Central memory CD8-positive, alpha-beta T cell (primary cell): ENCODE measurements at regions not wholly inside any gene's neighbourhood (a gene's known extent, or its start where the extent isn't known, plus 50 kb on each side); places are given as distances from the start of the nearest gene placed in this dataset.

Experiments used
- ATAC-seq: fragments of 150-1000 bp; cut with Tn5 transposase; replicated peaks from 2 replicates; pipeline ENCODE4 v1.10.0; 2022; ENCODE audit warnings: mild to moderate bottlenecking, moderate FRiP score, moderate number of reproducible peaks; ENCODE audit not compliant: poor library complexity, severe bottlenecking; ENCODE audit errors: extremely low read depth
- DNase-seq, 2 donors: peaks; one replicate each; pipeline ENCODE4 v3.0.0; 2021; ENCODE audit warnings: low spot score in 2 of 2
- H3K27ac Mint-ChIP-seq: one replicate; pipeline ENCODE4 v1.8.0; 2022; ENCODE audit warnings: low read depth, mild to moderate bottlenecking, moderate library complexity, mixed read lengths
- H3K27me3 Mint-ChIP-seq: one replicate; pipeline ENCODE4 v1.8.0; 2022; ENCODE audit warnings: mixed read lengths
- H3K36me3 Mint-ChIP-seq: one replicate; pipeline ENCODE4 v1.8.0; 2022; ENCODE audit warnings: mild to moderate bottlenecking, moderate library complexity, mixed read lengths; ENCODE audit not compliant: insufficient read depth
- H3K4me1 Mint-ChIP-seq: one replicate; pipeline ENCODE4 v1.8.0; 2022; ENCODE audit warnings: mixed read lengths
- H3K4me3 Mint-ChIP-seq: one replicate; pipeline ENCODE4 v1.8.0; 2022; ENCODE audit warnings: mild to moderate bottlenecking, moderate library complexity, mixed read lengths
- H3K9me3 Mint-ChIP-seq: one replicate; pipeline ENCODE4 v1.8.0; 2022; ENCODE audit warnings: mixed read lengths

- ATAC-seq (no peak), DNase-seq (no peak)
- H3K4me1 Mint-ChIP-seq, result peaks cover 5% of the 10 kb centered on the region
- H3K27me3 Mint-ChIP-seq, result no peaks in the 10 kb centered on the region
- H3K27ac Mint-ChIP-seq, result no peak overlapping the region
- no peak overlapping the region for H3K4me3 Mint-ChIP-seq
- no peaks in the 10 kb centered on the region for H3K9me3 Mint-ChIP-seq
- no peaks in the 10 kb centered on the region for H3K36me3 Mint-ChIP-seq
Measured at GRCh38 chr2:33730193-33730592, 131.1 kb upstream of the FAM98A start.

- Mint-ChIP-seq H3K4me3 (no peak overlapping the region), H3K4me1 (peaks cover 5% of the 10 kb centered on the region), H3K36me3 (no peaks in the 10 kb centered on the region), H3K27ac (no peak overlapping the region), H3K9me3 (no peaks in the 10 kb centered on the region), H3K27me3 (no peaks in the 10 kb centered on the region)
- ATAC-seq, result no peak
- DNase-seq, result no peak
Measured at GRCh38 chr2:33729353-33729752, 130.3 kb upstream of the FAM98A start.

- Mint-ChIP-seq H3K4me1 (peaks cover 5% of the 10 kb centered on the region), H3K27ac (no peak overlapping the region), H3K27me3 (no peaks in the 10 kb centered on the region), H3K9me3 (no peaks in the 10 kb centered on the region), H3K4me3 (no peak overlapping the region), H3K36me3 (no peaks in the 10 kb centered on the region)
- DNase-seq, result no peak
- ATAC-seq, result no peak
Measured at GRCh38 chr2:33728106-33728505, 129.0 kb upstream of the FAM98A start.

GRCh38 chr2:33727361-33728032 lies 128.4 kb upstream of the FAM98A start:
- DNase-seq (no peak), ATAC-seq (no peak)
- no peaks in the 10 kb centered on the region for H3K27me3 Mint-ChIP-seq
- H3K9me3 Mint-ChIP-seq, result no peaks in the 10 kb centered on the region
- no peaks in the 10 kb centered on the region for H3K36me3 Mint-ChIP-seq
- peaks cover 5% of the 10 kb centered on the region for H3K4me1 Mint-ChIP-seq
- no peak overlapping the region for H3K4me3 Mint-ChIP-seq
- no peak overlapping the region for H3K27ac Mint-ChIP-seq

GRCh38 chr2:33726415-33726814 lies 127.3 kb upstream of the FAM98A start:
- H3K27ac Mint-ChIP-seq, result no peak overlapping the region
- H3K4me1 Mint-ChIP-seq, result peaks cover 5% of the 10 kb centered on the region
- ATAC-seq (no peak), DNase-seq (no peak)
- no peak overlapping the region for H3K4me3 Mint-ChIP-seq
- no peaks in the 10 kb centered on the region for H3K9me3 Mint-ChIP-seq
- no peaks in the 10 kb centered on the region for H3K27me3 Mint-ChIP-seq
- H3K36me3 Mint-ChIP-seq, result no peaks in the 10 kb centered on the region

GRCh38 chr2:33723329-33723728 lies 124.2 kb upstream of the FAM98A start:
- no peak for ATAC-seq
- H3K27ac Mint-ChIP-seq, result no peak overlapping the region
- no peak overlapping the region for H3K4me3 Mint-ChIP-seq
- H3K9me3 Mint-ChIP-seq, result no peaks in the 10 kb centered on the region
- H3K36me3 Mint-ChIP-seq, result peaks cover 2% of the 10 kb centered on the region
- no peaks in the 10 kb centered on the region for H3K4me1 Mint-ChIP-seq
- no peak for DNase-seq
- H3K27me3 Mint-ChIP-seq, result no peaks in the 10 kb centered on the region

- ATAC-seq (no peak), DNase-seq (no peak)
- H3K27me3 Mint-ChIP-seq, result peaks cover 28% of the 10 kb centered on the region
- H3K36me3 Mint-ChIP-seq, result peaks cover 2% of the 10 kb centered on the region
- no peaks in the 10 kb centered on the region for H3K4me1 Mint-ChIP-seq
- H3K4me3 Mint-ChIP-seq, result no peak overlapping the region
- no peak overlapping the region for H3K27ac Mint-ChIP-seq
- H3K9me3 Mint-ChIP-seq, result no peaks in the 10 kb centered on the region
Measured at GRCh38 chr2:33719067-33719466, 120.0 kb upstream of the FAM98A start.

- Mint-ChIP-seq H3K4me1 (no peaks in the 10 kb centered on the region), H3K9me3 (no peaks in the 10 kb centered on the region), H3K27ac (no peak overlapping the region), H3K27me3 (peaks cover 26% of the 10 kb centered on the region), H3K36me3 (no peaks in the 10 kb centered on the region), H3K4me3 (no peak overlapping the region)
- ATAC-seq (no peak), DNase-seq (no peak)
Measured at GRCh38 chr2:33712674-33713073, 113.6 kb upstream of the FAM98A start.

- Mint-ChIP-seq H3K4me3 (no peak overlapping the region), H3K27me3 (peaks cover 12% of the 10 kb centered on the region), H3K4me1 (no peaks in the 10 kb centered on the region), H3K36me3 (no peaks in the 10 kb centered on the region), H3K9me3 (no peaks in the 10 kb centered on the region), H3K27ac (no peak overlapping the region)
- no peak for ATAC-seq
- no peak for DNase-seq
Measured at GRCh38 chr2:33709951-33710350, 110.9 kb upstream of the FAM98A start.

- H3K36me3 Mint-ChIP-seq, result no peaks in the 10 kb centered on the region
- H3K4me1 Mint-ChIP-seq, result no peaks in the 10 kb centered on the region
- ATAC-seq (no peak), DNase-seq (no peak)
- no peak overlapping the region for H3K27ac Mint-ChIP-seq
- no peaks in the 10 kb centered on the region for H3K27me3 Mint-ChIP-seq
- H3K9me3 Mint-ChIP-seq, result no peaks in the 10 kb centered on the region
- H3K4me3 Mint-ChIP-seq, result no peak overlapping the region
Measured at GRCh38 chr2:33707312-33707711, 108.2 kb upstream of the FAM98A start.

- Mint-ChIP-seq H3K4me3 (no peak overlapping the region), H3K27ac (no peak overlapping the region), H3K36me3 (no peaks in the 10 kb centered on the region), H3K9me3 (no peaks in the 10 kb centered on the region), H3K27me3 (no peaks in the 10 kb centered on the region), H3K4me1 (no peaks in the 10 kb centered on the region)
- DNase-seq (no peak), ATAC-seq (no peak)
Measured at GRCh38 chr2:33706410-33706809, 107.3 kb upstream of the FAM98A start.

GRCh38 chr2:33704406-33704855 lies 105.3 kb upstream of the FAM98A start:
- Mint-ChIP-seq H3K4me1 (no peaks in the 10 kb centered on the region), H3K36me3 (no peaks in the 10 kb centered on the region), H3K27ac (no peak overlapping the region), H3K4me3 (no peak overlapping the region), H3K9me3 (no peaks in the 10 kb centered on the region), H3K27me3 (peaks cover 16% of the 10 kb centered on the region)
- DNase-seq (no peak), ATAC-seq (no peak)

GRCh38 chr2:33696234-33696633 lies 97.1 kb upstream of the FAM98A start:
- H3K4me3 Mint-ChIP-seq, result no peak overlapping the region
- ATAC-seq (no peak), DNase-seq (no peak)
- peaks cover 66% of the 10 kb centered on the region for H3K27me3 Mint-ChIP-seq
- H3K27ac Mint-ChIP-seq, result no peak overlapping the region
- no peaks in the 10 kb centered on the region for H3K4me1 Mint-ChIP-seq
- H3K9me3 Mint-ChIP-seq, result peaks cover 16% of the 10 kb centered on the region
- no peaks in the 10 kb centered on the region for H3K36me3 Mint-ChIP-seq
